ENCODE measurements at regions not wholly inside any gene's neighbourhood (a gene's known extent, or its start where the extent isn't known, plus 50 kb on each side); places are given as distances from the start of the nearest gene placed in this dataset.
"Not testable (repeated sequence)": the region's sequence is repeated elsewhere in the genome, so short reads cannot be mapped to it uniquely, and the experiment has no call there.

GRCh38 chr3:161639095-161639494 lies 142.5 kb downstream of the OTOL1 start:
- not testable (repeated sequence) for H3K4me3 Mint-ChIP-seq; H3K36me3 Mint-ChIP-seq (ENCODE audit: insufficient read depth); H3K4me1 Mint-ChIP-seq (ENCODE audit: low read depth); H3K27me3 Mint-ChIP-seq (ENCODE audit: low read depth); ATAC-seq; H3K9me3 Mint-ChIP-seq; DNase-seq

- no peaks in the 10 kb centered on the region for H3K4me1 Mint-ChIP-seq (ENCODE audit: low read depth)
- no peak for ATAC-seq
- no peak for DNase-seq
- H3K9me3 Mint-ChIP-seq = peaks cover 8% of the 10 kb centered on the region
- H3K36me3 Mint-ChIP-seq (ENCODE audit: insufficient read depth) = no peaks in the 10 kb centered on the region
- no peak overlapping the region for H3K4me3 Mint-ChIP-seq
- H3K27me3 Mint-ChIP-seq (ENCODE audit: low read depth) = no peaks in the 10 kb centered on the region
Measured at GRCh38 chr3:161640181-161640580, 143.6 kb downstream of the OTOL1 start.

GRCh38 chr3:161641287-161641686 lies 144.7 kb downstream of the OTOL1 start:
- no peaks in the 10 kb centered on the region for H3K27me3 Mint-ChIP-seq (ENCODE audit: low read depth)
- H3K9me3 Mint-ChIP-seq = peaks cover 3% of the 10 kb centered on the region
- H3K4me1 Mint-ChIP-seq (ENCODE audit: low read depth) = no peaks in the 10 kb centered on the region
- no peaks in the 10 kb centered on the region for H3K36me3 Mint-ChIP-seq (ENCODE audit: insufficient read depth)
- no peak for ATAC-seq
- DNase-seq = no peak
- no peak overlapping the region for H3K4me3 Mint-ChIP-seq

GRCh38 chr3:161644891-161645635 lies 148.5 kb downstream of the OTOL1 start:
- no peak for DNase-seq
- H3K4me3 Mint-ChIP-seq = no peak overlapping the region
- H3K9me3 Mint-ChIP-seq = peaks cover 3% of the 10 kb centered on the region
- H3K4me1 Mint-ChIP-seq (ENCODE audit: low read depth) = no peaks in the 10 kb centered on the region
- H3K27me3 Mint-ChIP-seq (ENCODE audit: low read depth) = no peaks in the 10 kb centered on the region
- no peak for ATAC-seq
- no peaks in the 10 kb centered on the region for H3K36me3 Mint-ChIP-seq (ENCODE audit: insufficient read depth)

- Mint-ChIP-seq H3K4me3 (no peak overlapping the region), H3K9me3 (no peaks in the 10 kb centered on the region), H3K4me1 (ENCODE audit: low read depth) (no peaks in the 10 kb centered on the region), H3K27me3 (ENCODE audit: low read depth) (no peaks in the 10 kb centered on the region), H3K36me3 (ENCODE audit: insufficient read depth) (no peaks in the 10 kb centered on the region)
- DNase-seq (no peak), ATAC-seq (no peak)
Measured at GRCh38 chr3:161647936-161648470, 151.4 kb downstream of the OTOL1 start.

GRCh38 chr3:161649900-161650484 lies 153.4 kb downstream of the OTOL1 start:
- H3K27me3 Mint-ChIP-seq (ENCODE audit: low read depth) = no peaks in the 10 kb centered on the region
- no peak overlapping the region for H3K4me3 Mint-ChIP-seq
- no peaks in the 10 kb centered on the region for H3K4me1 Mint-ChIP-seq (ENCODE audit: low read depth)
- no peak for DNase-seq
- ATAC-seq = no peak
- no peaks in the 10 kb centered on the region for H3K36me3 Mint-ChIP-seq (ENCODE audit: insufficient read depth)
- H3K9me3 Mint-ChIP-seq = no peaks in the 10 kb centered on the region

- Mint-ChIP-seq H3K36me3 (ENCODE audit: insufficient read depth) (no peaks in the 10 kb centered on the region), H3K4me1 (ENCODE audit: low read depth) (no peaks in the 10 kb centered on the region), H3K9me3 (no peaks in the 10 kb centered on the region), H3K27me3 (ENCODE audit: low read depth) (no peaks in the 10 kb centered on the region), H3K4me3 (no peak overlapping the region)
- ATAC-seq (no peak), DNase-seq (no peak)
Measured at GRCh38 chr3:161657786-161658185, 161.2 kb downstream of the OTOL1 start.

- DNase-seq = no peak
- H3K9me3 Mint-ChIP-seq = peaks cover 10% of the 10 kb centered on the region
- ATAC-seq = no peak
Measured at GRCh38 chr3:161671141-161671540, 174.5 kb downstream of the OTOL1 start.

GRCh38 chr3:161672478-161672877 lies 175.9 kb downstream of the OTOL1 start:
- H3K27me3 Mint-ChIP-seq (ENCODE audit: low read depth) = no peaks in the 10 kb centered on the region
- H3K4me1 Mint-ChIP-seq (ENCODE audit: low read depth) = no peaks in the 10 kb centered on the region
- DNase-seq (no peak), ATAC-seq (no peak)
- peaks cover 10% of the 10 kb centered on the region for H3K9me3 Mint-ChIP-seq
- H3K36me3 Mint-ChIP-seq (ENCODE audit: insufficient read depth) = no peaks in the 10 kb centered on the region
- no peak overlapping the region for H3K4me3 Mint-ChIP-seq

More at GRCh38 chr3:161671141-161671540, 174.5 kb downstream of the OTOL1 start:
- Mint-ChIP-seq H3K27me3 (ENCODE audit: low read depth) (no peaks in the 10 kb centered on the region), H3K4me1 (ENCODE audit: low read depth) (no peaks in the 10 kb centered on the region), H3K36me3 (ENCODE audit: insufficient read depth) (no peaks in the 10 kb centered on the region), H3K4me3 (no peak overlapping the region)

- Mint-ChIP-seq H3K4me3 (no peak overlapping the region), H3K27me3 (ENCODE audit: low read depth) (no peaks in the 10 kb centered on the region), H3K36me3 (ENCODE audit: insufficient read depth) (no peaks in the 10 kb centered on the region), H3K9me3 (peaks cover 10% of the 10 kb centered on the region), H3K4me1 (ENCODE audit: low read depth) (no peaks in the 10 kb centered on the region)
- ATAC-seq (no peak), DNase-seq (no peak)
Measured at GRCh38 chr3:161673866-161674265, 177.3 kb downstream of the OTOL1 start.

GRCh38 chr3:161674402-161674801 lies 177.8 kb downstream of the OTOL1 start:
- no peaks in the 10 kb centered on the region for H3K36me3 Mint-ChIP-seq (ENCODE audit: insufficient read depth)
- no peak overlapping the region for H3K4me3 Mint-ChIP-seq
- ATAC-seq (no peak), DNase-seq (no peak)
- peaks cover 9% of the 10 kb centered on the region for H3K9me3 Mint-ChIP-seq
- H3K4me1 Mint-ChIP-seq (ENCODE audit: low read depth) = no peaks in the 10 kb centered on the region
- H3K27me3 Mint-ChIP-seq (ENCODE audit: low read depth) = no peaks in the 10 kb centered on the region

GRCh38 chr3:161681831-161682230 lies 185.2 kb downstream of the OTOL1 start:
- ATAC-seq; H3K4me1 Mint-ChIP-seq (ENCODE audit: low read depth); H3K36me3 Mint-ChIP-seq (ENCODE audit: insufficient read depth); H3K4me3 Mint-ChIP-seq; H3K27me3 Mint-ChIP-seq (ENCODE audit: low read depth); DNase-seq: not testable (repeated sequence)
- peaks cover 14% of the 10 kb centered on the region for H3K9me3 Mint-ChIP-seq

GRCh38 chr3:161682715-161683114 lies 186.1 kb downstream of the OTOL1 start:
- DNase-seq (no peak), ATAC-seq (no peak)
- Mint-ChIP-seq H3K4me1 (ENCODE audit: low read depth) (no peaks in the 10 kb centered on the region), H3K36me3 (ENCODE audit: insufficient read depth) (no peaks in the 10 kb centered on the region), H3K4me3 (no peak overlapping the region), H3K27me3 (ENCODE audit: low read depth) (no peaks in the 10 kb centered on the region), H3K9me3 (peaks cover 14% of the 10 kb centered on the region)

GRCh38 chr3:161689584-161690298 lies 193.1 kb downstream of the OTOL1 start:
- no peak for DNase-seq
- Mint-ChIP-seq H3K27me3 (ENCODE audit: low read depth) (no peaks in the 10 kb centered on the region), H3K9me3 (peaks cover 7% of the 10 kb centered on the region), H3K4me1 (ENCODE audit: low read depth) (no peaks in the 10 kb centered on the region), H3K4me3 (no peak overlapping the region), H3K36me3 (ENCODE audit: insufficient read depth) (no peaks in the 10 kb centered on the region)
- ATAC-seq = no peak

GRCh38 chr3:161690299-161690620 lies 193.7 kb downstream of the OTOL1 start:
- Mint-ChIP-seq H3K4me1 (ENCODE audit: low read depth) (no peaks in the 10 kb centered on the region), H3K4me3 (no peak overlapping the region), H3K27me3 (ENCODE audit: low read depth) (no peaks in the 10 kb centered on the region), H3K36me3 (ENCODE audit: insufficient read depth) (no peaks in the 10 kb centered on the region), H3K9me3 (peaks cover 7% of the 10 kb centered on the region)
- no peak for DNase-seq
- ATAC-seq = no peak

All from activated T-cell treated with anti-CD3 and anti-CD28 coated beads, Interleukin-2, amount 50 U/mL, for 4 hours (primary cell).